ENCODE measurements at regions not wholly inside any gene's neighbourhood (a gene's known extent, or its start where the extent isn't known, plus 50 kb on each side); places are given as distances from the start of the nearest gene placed in this dataset.

DNA sequence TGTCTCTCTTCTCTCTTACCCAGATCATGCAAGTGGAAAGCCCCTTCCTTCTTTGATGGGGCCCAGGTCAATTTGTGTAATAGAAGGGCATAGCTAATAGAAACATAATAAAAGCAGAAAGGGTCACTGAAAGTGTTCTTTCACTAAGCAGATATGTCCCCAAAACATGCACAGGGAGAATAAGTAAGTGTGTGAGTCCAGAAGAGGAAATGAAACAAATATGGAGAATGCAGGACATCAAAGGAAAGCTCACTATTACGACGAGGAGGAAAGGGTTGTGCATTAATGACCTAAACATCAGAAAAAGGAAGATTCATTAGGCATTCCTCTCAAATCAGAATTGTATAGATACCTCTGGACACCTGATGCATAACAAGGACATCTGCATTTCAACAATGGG is 81.4 kb upstream of the SMYD2 start:
- TF ChIP-seq EGR1 (IDR thresholded peaks at IDR 0.05) (no peak), CEBPB (IDR thresholded peaks at IDR 0.05) (no peak), CREB1 (IDR thresholded peaks at IDR 0.05; ENCODE audit: low read depth) (no peak), TCF12 (IDR thresholded peaks at IDR 0.05; ENCODE audit: low read depth) (no peak), RAD21 (IDR thresholded peaks at IDR 0.05; ENCODE audit: low read depth) (no peak), TAF1 (IDR thresholded peaks at IDR 0.05; ENCODE audit: low read depth) (no peak), EP300 (IDR thresholded peaks at IDR 0.05; ENCODE audit: borderline replicate concordance) (no peak), NFIC (IDR thresholded peaks at IDR 0.05) (no peak), ZBTB7A (IDR thresholded peaks at IDR 0.05; ENCODE audit: low read depth) (no peak), FOXM1 (IDR thresholded peaks at IDR 0.05; ENCODE audit: borderline replicate concordance, low read depth) (no peak)
- TF ChIP-seq, protein P1, sequence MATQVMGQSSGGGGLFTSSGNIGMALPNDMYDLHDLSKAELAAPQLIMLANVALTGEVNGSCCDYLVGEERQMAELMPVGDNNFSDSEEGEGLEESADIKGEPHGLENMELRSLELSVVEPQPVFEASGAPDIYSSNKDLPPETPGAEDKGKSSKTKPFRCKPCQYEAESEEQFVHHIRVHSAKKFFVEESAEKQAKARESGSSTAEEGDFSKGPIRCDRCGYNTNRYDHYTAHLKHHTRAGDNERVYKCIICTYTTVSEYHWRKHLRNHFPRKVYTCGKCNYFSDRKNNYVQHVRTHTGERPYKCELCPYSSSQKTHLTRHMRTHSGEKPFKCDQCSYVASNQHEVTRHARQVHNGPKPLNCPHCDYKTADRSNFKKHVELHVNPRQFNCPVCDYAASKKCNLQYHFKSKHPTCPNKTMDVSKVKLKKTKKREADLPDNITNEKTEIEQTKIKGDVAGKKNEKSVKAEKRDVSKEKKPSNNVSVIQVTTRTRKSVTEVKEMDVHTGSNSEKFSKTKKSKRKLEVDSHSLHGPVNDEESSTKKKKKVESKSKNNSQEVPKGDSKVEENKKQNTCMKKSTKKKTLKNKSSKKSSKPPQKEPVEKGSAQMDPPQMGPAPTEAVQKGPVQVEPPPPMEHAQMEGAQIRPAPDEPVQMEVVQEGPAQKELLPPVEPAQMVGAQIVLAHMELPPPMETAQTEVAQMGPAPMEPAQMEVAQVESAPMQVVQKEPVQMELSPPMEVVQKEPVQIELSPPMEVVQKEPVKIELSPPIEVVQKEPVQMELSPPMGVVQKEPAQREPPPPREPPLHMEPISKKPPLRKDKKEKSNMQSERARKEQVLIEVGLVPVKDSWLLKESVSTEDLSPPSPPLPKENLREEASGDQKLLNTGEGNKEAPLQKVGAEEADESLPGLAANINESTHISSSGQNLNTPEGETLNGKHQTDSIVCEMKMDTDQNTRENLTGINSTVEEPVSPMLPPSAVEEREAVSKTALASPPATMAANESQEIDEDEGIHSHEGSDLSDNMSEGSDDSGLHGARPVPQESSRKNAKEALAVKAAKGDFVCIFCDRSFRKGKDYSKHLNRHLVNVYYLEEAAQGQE (IDR thresholded peaks at IDR 0.05; ENCODE audit: low read depth): no peak
- TF ChIP-seq, protein P2, sequence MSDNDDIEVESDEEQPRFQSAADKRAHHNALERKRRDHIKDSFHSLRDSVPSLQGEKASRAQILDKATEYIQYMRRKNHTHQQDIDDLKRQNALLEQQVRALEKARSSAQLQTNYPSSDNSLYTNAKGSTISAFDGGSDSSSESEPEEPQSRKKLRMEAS (IDR thresholded peaks at IDR 0.05): no peak

GRCh38 chr1:214202992-214203391 is 78.0 kb upstream of the SMYD2 start:
- no peak for TF ChIP-seq NFIC (IDR thresholded peaks at IDR 0.05)
- TF ChIP-seq TEAD4 (IDR thresholded peaks at IDR 0.05): no peak
- no peak for TF ChIP-seq EGR1 (IDR thresholded peaks at IDR 0.05)
- TF ChIP-seq, protein P2 (IDR thresholded peaks at IDR 0.05): no peak

DNA sequence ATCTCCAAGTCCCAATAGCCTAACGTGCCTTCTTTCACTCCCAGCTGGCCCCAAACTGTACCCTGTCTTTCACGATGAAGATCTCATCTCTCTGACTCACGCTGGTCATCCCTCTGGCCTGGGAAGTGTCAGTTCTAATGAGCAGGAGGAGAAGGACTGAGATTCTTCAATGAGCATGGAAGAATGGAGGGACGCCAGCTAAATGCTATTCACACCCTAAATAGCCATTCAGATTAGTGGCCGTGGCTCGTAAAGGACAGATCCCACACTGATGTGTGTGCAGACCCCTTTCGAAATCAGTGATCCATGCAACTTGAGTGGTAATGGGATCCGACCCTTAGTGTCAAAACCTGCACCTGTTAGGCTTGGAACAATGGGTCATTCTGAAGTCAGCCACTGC is 75.9 kb upstream of the SMYD2 start:
- TF ChIP-seq EGR1 (IDR thresholded peaks at IDR 0.05) (no peak), YY1 (IDR thresholded peaks at IDR 0.05; ENCODE audit: low read depth) (no peak), ZBTB7A (IDR thresholded peaks at IDR 0.05; ENCODE audit: low read depth) (no peak), CREB1 (IDR thresholded peaks at IDR 0.05; ENCODE audit: low read depth) (no peak), RAD21 (IDR thresholded peaks at IDR 0.05; ENCODE audit: low read depth) (no peak), TEAD4 (IDR thresholded peaks at IDR 0.05) (no peak), CEBPB (IDR thresholded peaks at IDR 0.05) (no peak), FOXM1 (IDR thresholded peaks at IDR 0.05; ENCODE audit: borderline replicate concordance, low read depth) (no peak), EP300 (IDR thresholded peaks at IDR 0.05; ENCODE audit: borderline replicate concordance) (no peak), TCF12 (IDR thresholded peaks at IDR 0.05; ENCODE audit: low read depth) (no peak), TAF1 (IDR thresholded peaks at IDR 0.05; ENCODE audit: low read depth) (no peak), NFIC (IDR thresholded peaks at IDR 0.05) (no peak)
- TF ChIP-seq, protein P3, sequence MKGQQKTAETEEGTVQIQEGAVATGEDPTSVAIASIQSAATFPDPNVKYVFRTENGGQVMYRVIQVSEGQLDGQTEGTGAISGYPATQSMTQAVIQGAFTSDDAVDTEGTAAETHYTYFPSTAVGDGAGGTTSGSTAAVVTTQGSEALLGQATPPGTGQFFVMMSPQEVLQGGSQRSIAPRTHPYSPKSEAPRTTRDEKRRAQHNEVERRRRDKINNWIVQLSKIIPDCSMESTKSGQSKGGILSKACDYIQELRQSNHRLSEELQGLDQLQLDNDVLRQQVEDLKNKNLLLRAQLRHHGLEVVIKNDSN (IDR thresholded peaks at IDR 0.05): no peak
- TF ChIP-seq, protein P1 (IDR thresholded peaks at IDR 0.05; ENCODE audit: low read depth): no peak
- TF ChIP-seq, protein P2 (IDR thresholded peaks at IDR 0.05): no peak

GRCh38 chr1:214208460-214208859 is 72.5 kb upstream of the SMYD2 start:
- TF ChIP-seq EGR1 (IDR thresholded peaks at IDR 0.05): no peak

DNA sequence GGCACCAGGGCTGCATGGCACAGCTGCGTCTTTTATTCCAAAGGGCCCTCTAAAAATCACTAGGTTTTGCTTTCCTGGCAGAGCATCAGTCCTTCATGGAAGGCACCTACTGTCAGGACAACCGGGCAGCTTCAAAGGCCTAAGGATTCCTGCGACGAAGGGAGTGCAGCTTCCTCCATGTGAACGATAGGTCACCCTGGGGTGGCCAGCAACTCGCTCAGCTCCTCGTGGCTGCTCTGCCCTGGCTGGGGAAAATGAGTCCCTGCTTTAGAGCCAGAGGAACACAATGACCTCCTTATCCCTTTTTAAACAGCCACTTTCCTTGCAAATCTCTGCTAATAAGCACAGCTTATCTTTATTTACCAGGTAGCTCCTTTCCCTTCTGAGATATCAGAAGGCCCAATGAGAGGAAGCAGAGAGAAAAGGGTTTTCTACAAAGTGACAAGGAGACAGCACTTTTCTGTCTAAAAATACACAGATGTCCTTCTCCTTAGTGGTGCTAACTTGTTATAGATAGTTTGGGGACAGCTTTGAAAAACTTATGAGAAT is 71.6 kb upstream of the SMYD2 start:
- TF ChIP-seq CREB1 (IDR thresholded peaks at IDR 0.05; ENCODE audit: low read depth) (no peak), ZBTB7A (IDR thresholded peaks at IDR 0.05; ENCODE audit: low read depth) (no peak), RAD21 (IDR thresholded peaks at IDR 0.05; ENCODE audit: low read depth) (no peak), EP300 (IDR thresholded peaks at IDR 0.05; ENCODE audit: borderline replicate concordance) (no peak), FOXM1 (IDR thresholded peaks at IDR 0.05; ENCODE audit: borderline replicate concordance, low read depth) (no peak), NFIC (IDR thresholded peaks at IDR 0.05) (no peak), TCF12 (IDR thresholded peaks at IDR 0.05; ENCODE audit: low read depth) (no peak), CEBPB (IDR thresholded peaks at IDR 0.05) (no peak), TEAD4 (IDR thresholded peaks at IDR 0.05) (no peak), TAF1 (IDR thresholded peaks at IDR 0.05; ENCODE audit: low read depth) (no peak)
- TF ChIP-seq, protein P1 (IDR thresholded peaks at IDR 0.05; ENCODE audit: low read depth): no peak
